H9 (cell line): ENCODE measurements at regions not wholly inside any gene's neighbourhood (a gene's known extent, or its start where the extent isn't known, plus 50 kb on each side); places are given as distances from the start of the nearest gene placed in this dataset.

Experiments used
- DNase-seq: peaks from one replicate; pipeline ENCODE4 v3.0.0-alpha.2; 2017
- H2AFZ ChIP-seq: one replicate; pipeline ENCODE4 v1.6.1; 2013; ENCODE audit warnings: mild to moderate bottlenecking, low read length, control low read depth, moderate library complexity
- H2AK5ac ChIP-seq: 2 replicates; pipeline ENCODE4 v1.6.1; 2013; ENCODE audit warnings: low read length, control low read depth, mixed read lengths; ENCODE audit not compliant: insufficient read length
- H2BK120ac ChIP-seq: one replicate; pipeline ENCODE4 v1.6.1; 2013; ENCODE audit warnings: low read depth, mild to moderate bottlenecking, low read length, control low read depth, inconsistent platforms; ENCODE audit not compliant: poor library complexity, severe bottlenecking
- H2BK12ac ChIP-seq: 2 replicates; pipeline ENCODE4 v1.6.1; 2013; ENCODE audit warnings: low read length, control low read depth, mixed read lengths, low read depth; ENCODE audit not compliant: insufficient read length
- H2BK15ac ChIP-seq: 2 replicates; pipeline ENCODE4 v1.6.1; 2013; ENCODE audit warnings: low read depth, low read length, control low read depth
- H2BK20ac ChIP-seq: one replicate; pipeline ENCODE4 v1.6.1; 2013; ENCODE audit warnings: low read depth, mild to moderate bottlenecking, low read length, control low read depth, inconsistent platforms; ENCODE audit not compliant: poor library complexity, severe bottlenecking
- H2BK5ac ChIP-seq: 2 replicates; pipeline ENCODE4 v1.6.1; 2013; ENCODE audit warnings: low read length, control low read depth, mixed read lengths; ENCODE audit not compliant: insufficient read length
- H3K14ac ChIP-seq: 2 replicates; pipeline ENCODE4 v1.6.1; 2013; ENCODE audit warnings: low read length, control low read depth; ENCODE audit not compliant: insufficient read depth
- H3K18ac ChIP-seq: 2 replicates; pipeline ENCODE4 v1.6.1; 2013; ENCODE audit warnings: low read depth, mild to moderate bottlenecking, mixed read lengths, low read length, control low read depth; ENCODE audit not compliant: insufficient read length
- H3K23ac ChIP-seq: 2 replicates; pipeline ENCODE4 v1.6.1; 2013; ENCODE audit warnings: low read length, control low read depth, mixed read lengths, low read depth; ENCODE audit not compliant: insufficient read length
- H3K23me2 ChIP-seq: 2 replicates; pipeline ENCODE4 v1.6.1; 2013; ENCODE audit warnings: low read depth, mild to moderate bottlenecking, mixed read lengths, low read length, control low read depth; ENCODE audit not compliant: insufficient read length, poor library complexity, severe bottlenecking
- H3K27ac ChIP-seq: 2 replicates; pipeline ENCODE4 v1.5.1; 2013; ENCODE audit warnings: low read length, control low read depth, mixed read lengths, low read depth; ENCODE audit not compliant: insufficient read length
- H3K27me3 ChIP-seq: 2 replicates; pipeline ENCODE4 v1.6.1; 2013; ENCODE audit warnings: low read length, control low read depth, inconsistent platforms; ENCODE audit not compliant: insufficient read depth
- H3K4ac ChIP-seq: 2 replicates; pipeline ENCODE4 v1.6.1; 2013; ENCODE audit warnings: low read depth, mild to moderate bottlenecking, control low read depth, inconsistent platforms, low read length, moderate library complexity
- H3K4me1 ChIP-seq: 2 replicates; pipeline ENCODE4 v1.6.1; 2013; ENCODE audit warnings: low read length, control low read depth, inconsistent platforms; ENCODE audit not compliant: insufficient read depth
- H3K4me2 ChIP-seq: 2 replicates; pipeline ENCODE4 v1.6.1; 2013; ENCODE audit warnings: low read length, control low read depth, mixed read lengths; ENCODE audit not compliant: insufficient read length, insufficient read depth
- H3K56ac ChIP-seq: 2 replicates; pipeline ENCODE4 v1.6.1; 2013; ENCODE audit warnings: low read depth, mild to moderate bottlenecking, mixed read lengths, low read length, control low read depth; ENCODE audit not compliant: insufficient read length
- H3K79me1 ChIP-seq: 2 replicates; pipeline ENCODE4 v1.6.1; 2013; ENCODE audit warnings: low read depth, mild to moderate bottlenecking, moderate library complexity, low read length, control low read depth, inconsistent platforms; ENCODE audit not compliant: insufficient read depth, poor library complexity, severe bottlenecking
- H3K79me2 ChIP-seq: 2 replicates; pipeline ENCODE4 v1.6.1; 2013; ENCODE audit warnings: low read length, control low read depth, inconsistent platforms; ENCODE audit not compliant: insufficient read depth
- H3K9ac ChIP-seq: 2 replicates; pipeline ENCODE4 v1.6.1; 2013; ENCODE audit warnings: low read length, control low read depth, mixed read lengths; ENCODE audit not compliant: insufficient read length; ENCODE audit errors: extremely low read depth
- H3K9me3 ChIP-seq: one replicate; pipeline ENCODE4 v1.6.1; 2013; ENCODE audit warnings: low read depth, low read length, inconsistent platforms; ENCODE audit not compliant: control insufficient read depth
- H3T11ph ChIP-seq: one replicate; pipeline ENCODE4 v1.6.1; 2013; ENCODE audit warnings: mild to moderate bottlenecking, low read length, control low read depth, inconsistent platforms
- H4K20me1 ChIP-seq: one replicate; pipeline ENCODE4 v1.6.1; 2013; ENCODE audit not compliant: control insufficient read depth, insufficient read length, insufficient read depth
- H4K5ac ChIP-seq: 2 replicates; pipeline ENCODE4 v1.6.1; 2013; ENCODE audit warnings: low read depth, mild to moderate bottlenecking, mixed read lengths, low read length, control low read depth; ENCODE audit not compliant: insufficient read length
- H4K8ac ChIP-seq: replicated peaks from 2 replicates; pipeline ENCODE4 v1.6.1; 2013; ENCODE audit warnings: low read length, control low read depth, mixed read lengths, low read depth; ENCODE audit not compliant: insufficient read length
- H4K91ac ChIP-seq: 2 replicates; pipeline ENCODE4 v1.6.1; 2013; ENCODE audit warnings: low read depth, mild to moderate bottlenecking, moderate library complexity, mixed read lengths, low read length, control low read depth; ENCODE audit not compliant: insufficient read length
- H3K27ac Mint-ChIP-seq, 3 experiments: 2 replicates in 2 of 3; 3 replicates in 1 of 3; pipeline ENCODE4 v1.8.0; 2020 to 2021; ENCODE audit warnings: mixed read lengths in 3 of 3, mild to moderate bottlenecking in 1 of 3, moderate library complexity in 1 of 3
- H3K27me3 Mint-ChIP-seq: 2 replicates; pipeline ENCODE4 v1.8.0; 2021; ENCODE audit warnings: low read depth, mild to moderate bottlenecking, moderate library complexity, mixed read lengths
- H3K36me3 Mint-ChIP-seq, 3 experiments: 2 replicates in 2 of 3; 3 replicates in 1 of 3; pipeline ENCODE4 v1.8.0; 2020 to 2021; ENCODE audit warnings: low read depth in 3 of 3, mixed read lengths in 3 of 3; ENCODE audit not compliant: insufficient read depth in 1 of 3
- H3K4me1 Mint-ChIP-seq, 2 experiments: 2 replicates each; pipeline ENCODE4 v1.8.0; 2020; ENCODE audit warnings: mixed read lengths in 2 of 2
- H3K4me3 Mint-ChIP-seq, 2 experiments: 2 replicates in 1 of 2; 3 replicates in 1 of 2; pipeline ENCODE4 v1.8.0; 2020 to 2021; ENCODE audit warnings: mild to moderate bottlenecking in 2 of 2, mixed read lengths in 2 of 2, moderate library complexity in 1 of 2
- H3K9me3 Mint-ChIP-seq, 2 experiments: 2 replicates in 1 of 2; 3 replicates in 1 of 2; pipeline ENCODE4 v1.8.0; 2020; ENCODE audit warnings: mild to moderate bottlenecking in 2 of 2, mixed read lengths in 2 of 2, moderate library complexity in 1 of 2
- CTCF ChIP-seq: fragments of 200-600 bp; sonication (generic); conservative IDR thresholded peaks from 3 replicates; pipeline ENCODE4 v1.8.0; 2021; ENCODE audit warnings: antibody characterized with exemption, mild to moderate bottlenecking
- WGBS: extraction: QIAGEN DNeasy Blood & Tissue Kit; methylation state at CpG from one replicate; pipeline ENCODE4 v1.1.7; 2013; ENCODE audit warnings: missing lambda C conversion rate, low lambda C conversion rate, mixed read lengths; ENCODE audit not compliant: insufficient read length; ENCODE audit errors: extremely low coverage; 5-methylcytosine and 5-hydroxymethylcytosine counted together

- Histone ChIP-seq H3K9me3 (no peaks in the 10 kb centered on the region), H3K4me1 (no peaks in the 10 kb centered on the region), H3K27me3 (no peaks in the 10 kb centered on the region), H2BK15ac (no peak overlapping the region), H4K91ac (no peak overlapping the region), H2BK120ac (no peak overlapping the region), H4K8ac (no peak overlapping the region), H3K56ac (no peak overlapping the region), H3K18ac (no peak overlapping the region), H3K23ac (no peak overlapping the region), H3K79me1 (no peaks in the 10 kb centered on the region), H3K4me2 (no peak overlapping the region), H2BK20ac (no peak overlapping the region), H3K4ac (no peak overlapping the region), H3K23me2 (no peaks in the 10 kb centered on the region), H3K14ac (no peak overlapping the region), H2BK5ac (no peak overlapping the region), H3K9ac (no peak overlapping the region), H3K79me2 (no peaks in the 10 kb centered on the region), H2BK12ac (no peak overlapping the region), H4K5ac (no peak overlapping the region), H2AK5ac (no peak overlapping the region), H4K20me1 (no peaks in the 10 kb centered on the region), H3T11ph (no peak overlapping the region), H3K27ac (no peak overlapping the region), H2AFZ (no peak overlapping the region)
- Mint-ChIP-seq H3K27me3 (no peaks in the 10 kb centered on the region), H3K27ac (no peak overlapping the region), H3K4me1 (peaks cover 5 to 11% of the 10 kb centered on the region in 2 experiments; a peak in 3 of 4 replicates), H3K36me3 (no peaks in the 10 kb centered on the region), H3K4me3 (no peak overlapping the region), H3K9me3 (no peaks in the 10 kb centered on the region)
- no peak for TF ChIP-seq CTCF
- DNase-seq: no peak
- no CpG with 5 or more reads among the region's 2 CpGs for WGBS
Measured at GRCh38 chr6:150692604-150693003, 92.9 kb downstream of the PLEKHG1 start.
